Endodermal cell (in vitro differentiated cells): ENCODE measurements at regions not wholly inside any gene's neighbourhood (a gene's known extent, or its start where the extent isn't known, plus 50 kb on each side); places are given as distances from the start of the nearest gene placed in this dataset.

Experiments
- DNase-seq: peaks from one replicate; pipeline ENCODE4 v3.0.0-alpha.2; 2017
- H3K27ac ChIP-seq: 2 replicates; pipeline ENCODE4 v1.5.1; 2013; ENCODE audit warnings: mild to moderate bottlenecking, low read depth, low read length, moderate library complexity
- H3K27me3 ChIP-seq: 2 replicates; pipeline ENCODE4 v1.6.1; 2013; ENCODE audit warnings: mild to moderate bottlenecking, low read length, moderate library complexity; ENCODE audit not compliant: insufficient read depth, control insufficient read depth, poor library complexity, severe bottlenecking
- H3K36me3 ChIP-seq: 2 replicates; pipeline ENCODE4 v1.7.0; 2013; ENCODE audit warnings: mild to moderate bottlenecking, low read length, moderate library complexity; ENCODE audit not compliant: control insufficient read depth, insufficient read depth
- H3K4me1 ChIP-seq: one replicate; pipeline ENCODE4 v1.7.0; 2013; ENCODE audit warnings: low read length; ENCODE audit not compliant: control insufficient read depth, insufficient read depth
- H3K4me3 ChIP-seq: 2 replicates; pipeline ENCODE4 v1.5.1; 2013; ENCODE audit warnings: mild to moderate bottlenecking, low read length, moderate library complexity
- H3K9ac ChIP-seq: 2 replicates; pipeline ENCODE4 v1.6.1; 2013; ENCODE audit warnings: mild to moderate bottlenecking, low read length, moderate library complexity; ENCODE audit not compliant: poor library complexity, severe bottlenecking; ENCODE audit errors: extremely low read depth
- H3K9me3 ChIP-seq: 2 replicates; pipeline ENCODE4 v1.6.1; 2013; ENCODE audit warnings: mild to moderate bottlenecking, low read length, moderate library complexity; ENCODE audit not compliant: control insufficient read depth
- H3K27ac Mint-ChIP-seq: 2 replicates; pipeline ENCODE4 v1.8.0; 2020; ENCODE audit warnings: mixed read lengths
- H3K27me3 Mint-ChIP-seq: 2 replicates; pipeline ENCODE4 v1.8.0; 2021; ENCODE audit warnings: mild to moderate bottlenecking, mixed read lengths; ENCODE audit not compliant: insufficient read depth
- H3K36me3 Mint-ChIP-seq: 2 replicates; pipeline ENCODE4 v1.8.0; 2020; ENCODE audit warnings: low read depth, mixed read lengths
- H3K4me1 Mint-ChIP-seq: 2 replicates; pipeline ENCODE4 v1.8.0; 2020; ENCODE audit warnings: mixed read lengths
- H3K4me3 Mint-ChIP-seq: 2 replicates; pipeline ENCODE4 v1.8.0; 2020; ENCODE audit warnings: mild to moderate bottlenecking, moderate library complexity, mixed read lengths
- H3K9me3 Mint-ChIP-seq: 2 replicates; pipeline ENCODE4 v1.8.0; 2020; ENCODE audit warnings: mild to moderate bottlenecking, mixed read lengths
- CTCF ChIP-seq: fragments of 200-600 bp; sonication (generic); conservative IDR thresholded peaks from 2 replicates; pipeline ENCODE4 v1.5.0; 2021; ENCODE audit warnings: antibody characterized with exemption, mild to moderate bottlenecking
- WGBS, 2 experiments: methylation state at CpG; one replicate each; pipeline versions ENCODE4 v1.1.5 to v1.1.7; 2013; ENCODE audit warnings: missing lambda C conversion rate in 2 of 2, mixed read lengths in 1 of 2; ENCODE audit not compliant: insufficient coverage in 1 of 2, insufficient read length in 1 of 2; 5-methylcytosine and 5-hydroxymethylcytosine counted together

DNA sequence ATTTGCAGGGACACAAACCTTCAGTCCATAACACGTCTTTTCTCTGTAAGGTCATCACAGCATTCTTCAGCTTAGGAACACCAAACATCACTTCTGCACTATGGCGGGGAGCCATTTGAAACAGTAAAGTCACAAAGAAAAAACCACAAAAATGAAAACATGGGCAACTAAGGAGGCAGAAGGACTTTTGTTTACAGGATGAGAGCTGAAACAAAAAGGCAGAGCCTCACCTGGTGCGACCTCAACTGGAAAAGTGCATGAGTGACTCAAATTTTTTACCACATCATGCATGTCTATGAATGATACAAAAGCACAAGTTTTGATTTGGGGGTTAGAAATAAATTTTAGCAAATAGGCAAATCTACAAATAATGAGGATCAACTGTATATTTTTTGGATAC lies 68.2 kb upstream of the TNFAIP3 start:
- H3K27ac ChIP-seq, result no peak overlapping the region
- H3K27ac Mint-ChIP-seq, result no peak overlapping the region
- peaks cover 4% of the 10 kb centered on the region for H3K9me3 Mint-ChIP-seq
- peaks cover 3% of the 10 kb centered on the region for H3K4me1 ChIP-seq
- no peak overlapping the region for H3K4me3 ChIP-seq
- no peaks in the 10 kb centered on the region for H3K9me3 ChIP-seq
- H3K27me3 ChIP-seq, result no peaks in the 10 kb centered on the region
- no peak overlapping the region for H3K9ac ChIP-seq
- H3K4me3 Mint-ChIP-seq, result no peak overlapping the region
- no peaks in the 10 kb centered on the region for H3K36me3 ChIP-seq
- WGBS, 2 experiments, result 80 to 88% methylated on average over 1 to 3 of the region's 3 CpGs
- TF ChIP-seq CTCF, result no peak
- H3K27me3 Mint-ChIP-seq, result no peaks in the 10 kb centered on the region
- no peak for DNase-seq
- H3K36me3 Mint-ChIP-seq, result no peaks in the 10 kb centered on the region
- peaks cover 29% of the 10 kb centered on the region for H3K4me1 Mint-ChIP-seq

DNA sequence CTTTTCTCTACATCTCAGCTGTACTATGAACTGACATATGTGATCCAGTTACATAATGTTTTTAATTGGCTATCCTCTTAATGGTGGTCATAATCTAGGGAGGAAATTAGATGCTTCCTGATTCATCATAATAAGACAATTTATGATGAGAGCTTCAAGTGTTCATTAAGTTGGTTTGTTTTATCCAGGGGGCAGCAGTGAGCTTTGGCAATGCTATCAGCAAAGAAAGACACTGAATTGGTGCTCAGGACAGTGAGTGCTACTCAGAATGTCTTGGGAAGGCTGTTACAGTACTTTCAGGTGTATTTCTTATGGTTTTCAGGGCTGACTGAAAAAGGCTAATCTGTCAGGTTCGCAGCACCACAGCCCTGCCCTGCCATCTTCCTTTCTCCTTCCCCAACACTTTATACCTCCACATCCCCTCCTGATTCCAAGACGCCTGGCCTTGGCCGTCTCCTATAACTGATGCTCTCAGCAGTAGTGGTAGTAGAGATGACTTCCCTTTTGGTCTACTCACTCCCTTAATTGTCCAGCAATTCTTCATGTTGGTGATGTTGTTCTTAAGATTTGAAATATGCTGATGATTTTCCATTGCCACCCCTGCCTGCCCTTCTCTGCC lies 67.0 kb upstream of the TNFAIP3 start:
- DNase-seq, result peak; percentile 67
- no peaks in the 10 kb centered on the region for H3K27me3 Mint-ChIP-seq
- H3K9ac ChIP-seq, result no peak overlapping the region
- peak; percentile 85 for TF ChIP-seq CTCF
- no peaks in the 10 kb centered on the region for H3K9me3 ChIP-seq
- H3K27me3 ChIP-seq, result no peaks in the 10 kb centered on the region
- H3K4me1 ChIP-seq, result peaks cover 3% of the 10 kb centered on the region
- peaks cover 4% of the 10 kb centered on the region for H3K9me3 Mint-ChIP-seq
- no peak overlapping the region for H3K4me3 ChIP-seq
- no peak overlapping the region for H3K27ac Mint-ChIP-seq
- H3K4me1 Mint-ChIP-seq, result peaks cover 21% of the 10 kb centered on the region
- 89 to 100% methylated on average over 2 to 3 of the region's 3 CpGs for WGBS, 2 experiments
- no peak overlapping the region for H3K27ac ChIP-seq
- no peaks in the 10 kb centered on the region for H3K36me3 ChIP-seq
- no peak overlapping the region for H3K4me3 Mint-ChIP-seq
- no peaks in the 10 kb centered on the region for H3K36me3 Mint-ChIP-seq

DNA sequence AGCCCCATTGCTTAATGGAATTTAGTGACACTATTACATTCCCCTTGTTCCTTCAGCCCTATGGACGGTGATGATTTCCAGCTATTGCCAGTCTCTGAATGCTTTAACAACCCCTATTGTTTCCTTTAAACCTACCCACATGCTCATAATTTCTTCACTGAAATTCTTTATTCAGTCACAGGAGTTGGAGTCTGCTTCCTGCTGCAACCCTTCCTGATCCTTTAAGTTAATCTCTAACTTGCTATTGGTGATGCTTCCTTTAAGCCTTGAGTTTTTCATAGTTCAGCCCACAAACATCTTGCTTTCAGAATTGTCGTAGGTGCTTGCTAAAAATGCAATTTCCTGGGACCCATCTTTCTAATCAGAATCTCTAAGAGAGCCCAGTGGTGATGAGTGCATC lies 66.3 kb upstream of the TNFAIP3 start:
- WGBS, 2 experiments, result 92 to 97% methylated on average over 2 of the region's 2 CpGs
- peaks cover 26% of the 10 kb centered on the region for H3K4me1 Mint-ChIP-seq
- no peak overlapping the region for H3K27ac Mint-ChIP-seq
- H3K9ac ChIP-seq, result no peak overlapping the region
- H3K4me3 Mint-ChIP-seq, result no peak overlapping the region
- TF ChIP-seq CTCF, result no peak
- H3K27me3 ChIP-seq, result no peaks in the 10 kb centered on the region
- H3K27me3 Mint-ChIP-seq, result no peaks in the 10 kb centered on the region
- no peaks in the 10 kb centered on the region for H3K36me3 ChIP-seq
- peaks cover 3% of the 10 kb centered on the region for H3K4me1 ChIP-seq
- no peaks in the 10 kb centered on the region for H3K36me3 Mint-ChIP-seq
- no peaks in the 10 kb centered on the region for H3K9me3 ChIP-seq
- H3K27ac ChIP-seq, result no peak overlapping the region
- no peak for DNase-seq
- H3K4me3 ChIP-seq, result no peak overlapping the region
- peaks cover 4% of the 10 kb centered on the region for H3K9me3 Mint-ChIP-seq
